ENCODE measurements at regions not wholly inside any gene's neighbourhood (a gene's known extent, or its start where the extent isn't known, plus 50 kb on each side); places are given as distances from the start of the nearest gene placed in this dataset.
"Not testable (repeated sequence)": the region's sequence is repeated elsewhere in the genome, so short reads cannot be mapped to it uniquely, and the experiment has no call there.

- Histone ChIP-seq H3K9me3 (no peaks in the 10 kb centered on the region), H3K36me3 (ENCODE audit: low read depth) (no peaks in the 10 kb centered on the region), H3K4me3 (no peak overlapping the region), H3K4me1 (ENCODE audit: low read depth) (peaks cover 13% of the 10 kb centered on the region)
- intact Hi-C loops (cut with DNase I, micrococcal nuclease), result no loop called here
- ATAC-seq (no peak), DNase-seq (no peak)
- TF ChIP-seq, protein P1, sequence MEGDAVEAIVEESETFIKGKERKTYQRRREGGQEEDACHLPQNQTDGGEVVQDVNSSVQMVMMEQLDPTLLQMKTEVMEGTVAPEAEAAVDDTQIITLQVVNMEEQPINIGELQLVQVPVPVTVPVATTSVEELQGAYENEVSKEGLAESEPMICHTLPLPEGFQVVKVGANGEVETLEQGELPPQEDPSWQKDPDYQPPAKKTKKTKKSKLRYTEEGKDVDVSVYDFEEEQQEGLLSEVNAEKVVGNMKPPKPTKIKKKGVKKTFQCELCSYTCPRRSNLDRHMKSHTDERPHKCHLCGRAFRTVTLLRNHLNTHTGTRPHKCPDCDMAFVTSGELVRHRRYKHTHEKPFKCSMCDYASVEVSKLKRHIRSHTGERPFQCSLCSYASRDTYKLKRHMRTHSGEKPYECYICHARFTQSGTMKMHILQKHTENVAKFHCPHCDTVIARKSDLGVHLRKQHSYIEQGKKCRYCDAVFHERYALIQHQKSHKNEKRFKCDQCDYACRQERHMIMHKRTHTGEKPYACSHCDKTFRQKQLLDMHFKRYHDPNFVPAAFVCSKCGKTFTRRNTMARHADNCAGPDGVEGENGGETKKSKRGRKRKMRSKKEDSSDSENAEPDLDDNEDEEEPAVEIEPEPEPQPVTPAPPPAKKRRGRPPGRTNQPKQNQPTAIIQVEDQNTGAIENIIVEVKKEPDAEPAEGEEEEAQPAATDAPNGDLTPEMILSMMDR (IDR thresholded peaks at IDR 0.05), result no peak
Observed at GRCh38 chr10:28366994-28367393, 64.1 kb upstream of the MPP7 start.

GRCh38 chr10:28367413-28367812 is 64.5 kb upstream of the MPP7 start:
- DNase-seq (no peak), ATAC-seq (no peak)
- intact Hi-C loops (cut with DNase I, micrococcal nuclease), result no loop called here
- no peak overlapping the region for H3K4me3 ChIP-seq
- H3K36me3 ChIP-seq (ENCODE audit: low read depth), result no peaks in the 10 kb centered on the region
- no peaks in the 10 kb centered on the region for H3K9me3 ChIP-seq
- H3K4me1 ChIP-seq (ENCODE audit: low read depth), result peaks cover 13% of the 10 kb centered on the region
- TF ChIP-seq, protein P1 (IDR thresholded peaks at IDR 0.05), result no peak

- Histone ChIP-seq H3K4me1 (ENCODE audit: low read depth) (peaks cover 13% of the 10 kb centered on the region), H3K36me3 (ENCODE audit: low read depth) (no peaks in the 10 kb centered on the region), H3K4me3 (no peak overlapping the region), H3K9me3 (no peaks in the 10 kb centered on the region)
- DNase-seq (peak in 2 of 3 donors; percentile 41 to 67), ATAC-seq (peak; percentile 80)
- TF ChIP-seq, protein P1 (IDR thresholded peaks at IDR 0.05), result no peak
- intact Hi-C loops (cut with DNase I, micrococcal nuclease), result no loop called here
Observed at GRCh38 chr10:28367929-28368484, 65.1 kb upstream of the MPP7 start.

GRCh38 chr10:28370107-28370835 is 67.4 kb upstream of the MPP7 start:
- no peaks in the 10 kb centered on the region for H3K9me3 ChIP-seq
- TF ChIP-seq, protein P1 (IDR thresholded peaks at IDR 0.05), result no peak

GRCh38 chr10:28371638-28372037 is 68.8 kb upstream of the MPP7 start:
- intact Hi-C loops (cut with DNase I, micrococcal nuclease), result loop anchor here in 1 of 2 donors (10.0 kb wide), 1 partner anchor 67 kb away; the partner anchor contains the start of gene MPP7
- not testable (repeated sequence) for H3K4me3 ChIP-seq; ATAC-seq; H3K36me3 ChIP-seq (ENCODE audit: low read depth); H3K4me1 ChIP-seq (ENCODE audit: low read depth); DNase-seq; H3K9me3 ChIP-seq

More at GRCh38 chr10:28370107-28370835, 67.4 kb upstream of the MPP7 start:
- ATAC-seq (no peak), DNase-seq (no peak)
- H3K4me1 ChIP-seq (ENCODE audit: low read depth), result peaks cover 9% of the 10 kb centered on the region
- intact Hi-C loops (cut with DNase I, micrococcal nuclease), result loop anchor here in 1 of 2 donors (10.0 kb wide), 1 partner anchor 65 kb away; the partner anchor contains the start of gene MPP7
- H3K36me3 ChIP-seq (ENCODE audit: low read depth), result no peaks in the 10 kb centered on the region
- H3K4me3 ChIP-seq, result no peak overlapping the region

DNA sequence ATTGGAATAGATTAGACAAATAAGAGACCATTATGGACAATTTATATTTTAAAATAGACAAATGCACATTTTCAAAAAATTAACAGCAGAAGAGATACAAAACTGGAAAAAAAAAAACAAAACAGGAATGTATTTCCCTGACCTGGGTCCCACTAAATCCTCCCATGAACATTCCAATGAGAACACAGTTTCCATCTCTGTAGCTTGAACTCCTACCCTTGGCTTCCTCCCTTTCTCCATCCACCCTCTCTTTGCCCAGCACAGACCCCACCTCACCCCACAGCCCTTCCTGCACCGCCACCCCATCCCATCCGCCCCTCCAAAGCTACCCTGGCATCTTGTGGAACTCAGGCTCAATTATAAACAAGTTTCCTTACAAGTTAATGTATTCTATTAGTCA is 71.2 kb upstream of the MPP7 start:
- Histone ChIP-seq H3K9me3 (no peaks in the 10 kb centered on the region), H3K4me1 (ENCODE audit: low read depth) (no peaks in the 10 kb centered on the region), H3K4me3 (no peak overlapping the region), H3K36me3 (ENCODE audit: low read depth) (no peaks in the 10 kb centered on the region)
- ATAC-seq, result no peak
- no peak for DNase-seq
- intact Hi-C loops (cut with DNase I, micrococcal nuclease), result loop anchor here in 1 of 2 donors (10.0 kb wide), 1 partner anchor 69 kb away; the partner anchor contains the start of gene MPP7
- TF ChIP-seq, protein P1 (IDR thresholded peaks at IDR 0.05), result no peak

Data from mucosa of descending colon (tissue), 3 donors.